NB4 (cell line): ENCODE measurements at regions not wholly inside any gene's neighbourhood (a gene's known extent, or its start where the extent isn't known, plus 50 kb on each side); places are given as distances from the start of the nearest gene placed in this dataset.

Source experiments
- DNase-seq: peaks from one replicate; pipeline ENCODE4 v3.0.0; 2010; ENCODE audit warnings: low read depth
- H3K4me3 ChIP-seq: one replicate; pipeline ENCODE4 v1.5.1; 2011; ENCODE audit warnings: mild to moderate bottlenecking, low read depth, low read length, moderate library complexity
- CTCF ChIP-seq: IDR thresholded peaks from one replicate; pipeline ENCODE4 v1.5.1; 2012; ENCODE audit warnings: low read depth, low read length
- MYC ChIP-seq: IDR thresholded peaks from 2 replicates; pipeline ENCODE4 v1.6.1; 2011; ENCODE audit warnings: low read depth, low read length
- POLR2A ChIP-seq: IDR thresholded peaks from 2 replicates; pipeline ENCODE4 v1.6.1; 2011; ENCODE audit warnings: mild to moderate bottlenecking; ENCODE audit not compliant: insufficient read length; ENCODE audit errors: extremely low read depth
- TF ChIP-seq, protein P1 (sequence below): IDR thresholded peaks from 2 replicates; pipeline ENCODE4 v1.6.1; 2011; ENCODE audit warnings: low read depth, low read length

GRCh38 chr7:95675016-95675415, 78.7 kb upstream of the PDK4 start:
- DNase-seq = no peak
- TF ChIP-seq POLR2A (no peak), CTCF (no peak), MYC (no peak)
- TF ChIP-seq, protein P1, sequence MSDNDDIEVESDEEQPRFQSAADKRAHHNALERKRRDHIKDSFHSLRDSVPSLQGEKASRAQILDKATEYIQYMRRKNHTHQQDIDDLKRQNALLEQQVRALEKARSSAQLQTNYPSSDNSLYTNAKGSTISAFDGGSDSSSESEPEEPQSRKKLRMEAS = no peak
- H3K4me3 ChIP-seq = no peak overlapping the region

- no peak for TF ChIP-seq MYC
- TF ChIP-seq, protein P1 = no peak
- TF ChIP-seq CTCF = no peak
- TF ChIP-seq POLR2A = no peak
- DNase-seq = no peak
- no peak overlapping the region for H3K4me3 ChIP-seq
Measured at GRCh38 chr7:95674101-95674500, 77.8 kb upstream of the PDK4 start.

GRCh38 chr7:95672434-95672833, 76.1 kb upstream of the PDK4 start:
- no peak for DNase-seq
- TF ChIP-seq POLR2A (no peak), MYC (no peak), CTCF (no peak)
- TF ChIP-seq, protein P1 = no peak
- no peak overlapping the region for H3K4me3 ChIP-seq

GRCh38 chr7:95669513-95669912, 73.2 kb upstream of the PDK4 start:
- H3K4me3 ChIP-seq = no peak overlapping the region
- DNase-seq = no peak
- TF ChIP-seq MYC = no peak
- TF ChIP-seq, protein P1 = no peak
- no peak for TF ChIP-seq CTCF
- TF ChIP-seq POLR2A = no peak

GRCh38 chr7:95668504-95669018, 72.2 kb upstream of the PDK4 start:
- TF ChIP-seq, protein P1 = no peak
- TF ChIP-seq CTCF = no peak
- TF ChIP-seq POLR2A = no peak
- TF ChIP-seq MYC = no peak
- no peak overlapping the region for H3K4me3 ChIP-seq
- no peak for DNase-seq

DNA sequence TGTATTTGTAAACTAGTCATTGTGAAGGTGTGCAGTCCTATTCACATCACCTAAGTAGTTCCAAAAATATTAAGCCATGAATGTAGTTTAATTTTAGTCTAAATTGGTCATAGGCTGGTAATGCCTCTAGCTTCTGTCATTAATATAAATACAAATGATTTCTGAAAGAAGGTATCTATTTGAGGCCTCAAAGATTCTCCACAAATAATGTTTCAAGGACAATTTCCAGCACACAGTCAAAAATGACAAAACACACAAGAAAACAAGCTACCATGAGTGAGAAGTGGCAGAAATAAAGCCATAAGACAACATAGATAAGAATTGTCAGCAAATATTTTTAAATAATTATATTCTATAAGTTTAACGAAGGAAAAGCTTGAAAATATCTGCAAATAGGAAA, 66.7 kb upstream of the PDK4 start:
- H3K4me3 ChIP-seq = no peak overlapping the region
- no peak for TF ChIP-seq CTCF
- TF ChIP-seq, protein P1 = no peak
- no peak for TF ChIP-seq MYC
- no peak for TF ChIP-seq POLR2A
- DNase-seq = no peak
